HCT116 (cell line): ENCODE measurements at regions not wholly inside any gene's neighbourhood (a gene's known extent, or its start where the extent isn't known, plus 50 kb on each side); places are given as distances from the start of the nearest gene placed in this dataset.

Experiments
- ATAC-seq: fragments of 200-7000 bp; cut with Tn5 transposase; 2 replicates; pipeline ENCODE4 v1.9.1; 2020; ENCODE audit warnings: mild to moderate bottlenecking, moderate library complexity
- BruUV-seq: library from RNA; stranded (reverse); fragments of 400-500 nt; replicated peaks from 2 replicates; lab custom pipeline; 2021; lab: Mats Ljungman, UMichigan
- CTCF ChIA-PET: fragments of 300-600 bp; sonication (Branson Sonifier 250); formaldehyde crosslinking; loops from one replicate; lab custom pipeline; 2021; ENCODE audit warnings: antibody characterized with exemption; lab: Charles Lee
- POLR2A ChIA-PET: fragments of 300-600, 350-600 bp; sonication (Branson Sonifier 250); formaldehyde crosslinking; loops from one replicate; lab custom pipeline; 2021; ENCODE audit warnings: antibody characterized with exemption; lab: Charles Lee
- RAD21 ChIA-PET, 2 experiments: fragments of 300-600 bp; sonication (Branson Sonifier 250); formaldehyde crosslinking; loops; one replicate each; lab custom pipeline; 2023; ENCODE audit warnings: low total read pairs in 2 of 2; ENCODE audit not compliant: uncharacterized antibody in 2 of 2, unreplicated experiment in 2 of 2, low non-redundant PET in 1 of 2; lab: Charles Lee
- DNase-seq: peaks from one replicate; pipeline ENCODE4 v3.0.0-alpha.2; 2010; ENCODE audit warnings: low read depth, low spot score
- H2AFZ ChIP-seq: fragments of 200-600 bp; shearing (Covaris generic), sonication (generic); 2 replicates; pipeline ENCODE4 v1.6.1; 2017; ENCODE audit warnings: low read depth, mixed run types, mixed read lengths, antibody characterized with exemption, low read length; ENCODE audit not compliant: poor library complexity, severe bottlenecking
- H3K27ac ChIP-seq: 2 replicates; pipeline ENCODE4 v1.5.1; 2012; ENCODE audit warnings: low read depth, low read length
- H3K27me3 ChIP-seq: fragments of 200-600 bp; sonication (generic); 2 replicates; pipeline ENCODE4 v1.6.1; 2016; ENCODE audit warnings: mixed run types, low read length, mixed read lengths; ENCODE audit not compliant: insufficient read depth
- H3K36me3 ChIP-seq, 2 experiments: fragments of 200-500 bp in 1 of 2; fragments of 200-600 bp in 1 of 2; sonication (Bioruptor generic) in 1 of 2; sonication (generic) in 1 of 2; 2 replicates each; pipeline versions ENCODE4 v1.5.1 to v1.6.1; 2014 to 2016; ENCODE audit warnings: low read length in 2 of 2, inconsistent platforms in 1 of 2, mixed read lengths in 1 of 2, mixed run types in 1 of 2; ENCODE audit not compliant: insufficient read depth in 2 of 2, control insufficient read depth in 1 of 2
- H3K4me1 ChIP-seq, 2 experiments: fragments of 200-600 bp in 1 of 2; sonication (generic) in 1 of 2; 2 replicates each; pipeline versions ENCODE4 v1.5.1 to v1.6.1; 2012 to 2017; ENCODE audit warnings: low read length in 2 of 2, inconsistent platforms in 1 of 2, mild to moderate bottlenecking in 1 of 2, mixed read lengths in 1 of 2, mixed run types in 1 of 2, moderate library complexity in 1 of 2; ENCODE audit not compliant: insufficient read depth in 2 of 2, control insufficient read depth in 1 of 2
- H3K4me2 ChIP-seq: fragments of 200-600 bp; sonication (generic); 2 replicates; pipeline ENCODE4 v1.6.1; 2017; ENCODE audit warnings: mixed run types, low read length, mixed read lengths
- H3K4me3 ChIP-seq, 2 experiments: fragments of 200-600 bp in 1 of 2; sonication (generic) in 1 of 2; replicated peaks in 1 of 2; 2 replicates each; pipeline ENCODE4 v1.5.1; 2011 to 2016; ENCODE audit warnings: low read length in 2 of 2, control low read depth in 1 of 2, low read depth in 1 of 2, mild to moderate bottlenecking in 1 of 2, mixed read lengths in 1 of 2, mixed run types in 1 of 2
- H3K79me2 ChIP-seq: fragments of 200-600 bp; sonication (generic); 2 replicates; pipeline ENCODE4 v1.6.1; 2017; ENCODE audit warnings: mild to moderate bottlenecking, mixed run types, low read length, moderate library complexity, mixed read lengths; ENCODE audit not compliant: insufficient read depth
- H3K9ac ChIP-seq: fragments of 200-600 bp; sonication (generic); 2 replicates; pipeline ENCODE4 v1.6.1; 2016; ENCODE audit warnings: low read length, mixed read lengths
- H3K9me2 ChIP-seq: fragments of 200-600 bp; sonication (generic), shearing (Covaris generic); 2 replicates; pipeline ENCODE4 v1.6.1; 2017; ENCODE audit warnings: mixed run types, mild to moderate bottlenecking, moderate library complexity; ENCODE audit not compliant: insufficient read depth
- H3K9me3 ChIP-seq, 2 experiments: fragments of 200-500 bp in 1 of 2; fragments of 200-600 bp in 1 of 2; sonication (Bioruptor generic) in 1 of 2; sonication (generic) in 1 of 2; 2 replicates each; pipeline ENCODE4 v1.6.1; 2014 to 2017; ENCODE audit warnings: low read length in 2 of 2, mixed read lengths in 2 of 2, inconsistent platforms in 1 of 2, low read depth in 1 of 2, mild to moderate bottlenecking in 1 of 2, mixed run types in 1 of 2, moderate library complexity in 1 of 2; ENCODE audit not compliant: control insufficient read depth in 1 of 2, insufficient read depth in 1 of 2
- H4K20me1 ChIP-seq: fragments of 200-600 bp; sonication (generic), shearing (Covaris generic); 2 replicates; pipeline ENCODE4 v1.6.1; 2017; ENCODE audit warnings: mixed run types, mild to moderate bottlenecking, moderate library complexity; ENCODE audit not compliant: insufficient read depth
- CBX3 ChIP-seq: IDR thresholded peaks from 2 replicates; pipeline ENCODE4 v1.6.1; 2012; ENCODE audit warnings: low read depth
- CEBPB ChIP-seq: IDR thresholded peaks from 2 replicates; pipeline ENCODE4 v1.6.1; 2012; ENCODE audit warnings: low read depth
- EGR1 ChIP-seq: IDR thresholded peaks from 2 replicates; pipeline ENCODE4 v1.6.1; 2012; ENCODE audit warnings: low read depth
- EZH2phosphoT487 ChIP-seq: fragments of 200-600 bp; IDR thresholded peaks from 2 replicates; pipeline ENCODE4 v1.6.1; 2018; ENCODE audit warnings: antibody characterized with exemption, borderline replicate concordance
- FOSL1 ChIP-seq: IDR thresholded peaks from 2 replicates; pipeline ENCODE4 v1.6.1; 2012; ENCODE audit warnings: low read depth
- JUND ChIP-seq: IDR thresholded peaks from 2 replicates; pipeline ENCODE4 v1.6.1; 2012
- POLR2A ChIP-seq: IDR thresholded peaks from 2 replicates; pipeline ENCODE4 v1.7.0; 2011; ENCODE audit warnings: borderline replicate concordance; ENCODE audit not compliant: insufficient read depth, insufficient read length; ENCODE audit errors: extremely low read depth
- POLR2AphosphoS5 ChIP-seq: IDR thresholded peaks from 2 replicates; pipeline ENCODE4 v1.6.1; 2011; ENCODE audit warnings: mild to moderate bottlenecking, low read depth, low read length, moderate library complexity
- RAD21 ChIP-seq: IDR thresholded peaks from 2 replicates; pipeline ENCODE4 v1.6.1; 2012; ENCODE audit warnings: low read depth, mild to moderate bottlenecking
- SP1 ChIP-seq: IDR thresholded peaks from 2 replicates; pipeline ENCODE4 v1.6.1; 2012; ENCODE audit warnings: low read depth
- SRF ChIP-seq: IDR thresholded peaks from 2 replicates; pipeline ENCODE4 v1.6.1; 2012; ENCODE audit warnings: low read depth
- TCF7L2 ChIP-seq: IDR thresholded peaks from 2 replicates; pipeline ENCODE4 v1.7.0; 2011; ENCODE audit warnings: borderline replicate concordance, inconsistent platforms; ENCODE audit not compliant: insufficient read depth, insufficient read length; ENCODE audit errors: extremely low read depth
- ZFX ChIP-seq: fragments of 450-650 bp; IDR thresholded peaks from 2 replicates; pipeline ENCODE4 v1.6.1; 2017
- ZNF274 ChIP-seq: fragments of 200-500 bp; sonication (Bioruptor generic); IDR thresholded peaks from 2 replicates; pipeline ENCODE4 v1.6.1; 2014; ENCODE audit warnings: mild to moderate bottlenecking, low read depth, low read length, inconsistent platforms
- intact Hi-C: fragments of 100-400 bp; cut with micrococcal nuclease; formaldehyde crosslinking; loops from 2 replicates; pipeline ENCODE4 v1.10.0; 2022
- TF ChIP-seq, protein P1 (sequence below): IDR thresholded peaks from 2 replicates; pipeline ENCODE4 v1.6.1; 2011; ENCODE audit warnings: mild to moderate bottlenecking, low read length, moderate library complexity; ENCODE audit not compliant: insufficient replicate concordance; ENCODE audit errors: extremely low read depth
- TF ChIP-seq, protein P2 (sequence below), 3 experiments: fragments of 200-600 bp in 1 of 3; sonication (generic) in 1 of 3; IDR thresholded peaks in 2 of 3; conservative IDR thresholded peaks in 1 of 3; 2 replicates each; pipeline ENCODE4 v1.5.1; 2012 to 2017; ENCODE audit warnings: low read depth in 2 of 3, low read length in 2 of 3, antibody characterized with exemption in 1 of 3, borderline replicate concordance in 1 of 3, control low read depth in 1 of 3, mild to moderate bottlenecking in 1 of 3, mixed read lengths in 1 of 3, mixed run types in 1 of 3, moderate library complexity in 1 of 3; ENCODE audit not compliant: insufficient read depth in 1 of 3
- TF ChIP-seq, protein P3 (sequence below): IDR thresholded peaks from 2 replicates; pipeline ENCODE4 v1.6.1; 2012
- TF ChIP-seq, protein P4 (sequence below): IDR thresholded peaks from 2 replicates; pipeline ENCODE4 v1.6.1; 2012; ENCODE audit warnings: low read depth
- TF ChIP-seq, protein P5 (sequence below): IDR thresholded peaks from 2 replicates; pipeline ENCODE4 v1.6.1; 2012

DNA sequence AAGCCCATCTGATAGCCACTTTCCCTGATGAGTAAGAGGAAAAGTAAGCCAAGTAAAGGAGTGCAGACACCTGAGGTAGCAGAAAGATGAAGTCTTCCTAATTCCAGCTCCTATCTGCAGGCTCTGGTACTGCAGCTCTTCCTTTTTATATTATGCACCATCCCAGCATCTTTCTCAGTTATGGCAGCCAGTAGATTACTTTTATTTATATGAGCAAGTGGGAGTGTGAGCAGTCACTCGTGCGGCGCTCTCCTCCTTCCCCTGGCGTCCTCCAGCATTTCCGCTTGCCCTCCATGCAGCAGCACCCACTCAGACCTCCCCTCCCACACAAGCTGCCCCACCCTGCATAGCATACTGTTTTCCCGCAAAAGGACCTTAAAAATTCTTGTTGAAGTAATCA is 465.9 kb upstream of the DPPA4 start (continued):
- TF ChIP-seq POLR2AphosphoS5 (no peak), EZH2phosphoT487 (no peak)

DNA sequence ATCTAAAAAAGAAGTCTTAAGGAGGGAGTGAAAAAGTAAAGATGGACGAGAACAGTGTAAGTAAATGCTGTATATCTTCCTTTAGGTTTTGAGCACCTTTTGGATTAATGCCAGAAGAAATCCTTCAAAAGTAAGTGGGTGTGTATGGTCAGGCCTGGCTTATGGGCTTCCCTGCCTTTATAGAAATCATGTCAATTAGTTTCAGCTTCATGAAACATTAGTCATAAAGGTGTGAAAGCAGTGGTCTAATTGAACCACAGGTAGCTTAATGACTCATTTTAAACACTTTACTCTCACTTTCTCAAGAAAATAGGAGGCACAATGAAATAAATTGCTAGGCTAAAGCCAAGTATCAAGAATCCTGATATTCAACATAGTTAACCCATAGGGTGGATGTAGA is 467.4 kb upstream of the DPPA4 start:
- RAD21 ChIA-PET = no interaction called here
- H3K9me3 ChIP-seq = no peaks in the 10 kb centered on the region
- H3K27me3 ChIP-seq = no peaks in the 10 kb centered on the region
- H2AFZ ChIP-seq = no peak overlapping the region
- no TSS peak for BruUV-seq
- 0 out of 4 replicates have a peak, but pooled peaks cover 0 to 4% of the 10 kb centered on the region in 2 experiments for H3K36me3 ChIP-seq
- H3K4me2 ChIP-seq = peak overlapping the region; percentile 59
- peak; percentile 84 for DNase-seq
- H3K4me3 ChIP-seq = no peak overlapping the region
- no peaks in the 10 kb centered on the region for H3K9me2 ChIP-seq
- peak overlapping the region; percentile 8 for H3K9ac ChIP-seq
- H3K79me2 ChIP-seq = no peaks in the 10 kb centered on the region
- peak; percentile 39; the same call in 1 of the 2 replicates for ATAC-seq
- intact Hi-C loops = loop anchor here (10.0 kb wide), 1 partner anchor 1270 kb away; the partner anchor contains the start of gene NECTIN3
- POLR2A ChIA-PET = no interaction called here
- peaks cover 24 to 62% of the 10 kb centered on the region in 2 experiments for H3K4me1 ChIP-seq
- H4K20me1 ChIP-seq = no peaks in the 10 kb centered on the region
- CTCF ChIA-PET = no interaction called here
- H3K27ac ChIP-seq = peak overlapping the region; percentile 71; the same call in 1 of the 2 replicates
- TF ChIP-seq CEBPB (peak; percentile 78), FOSL1 (peak; percentile 92), ZNF274 (no peak), RAD21 (peak; percentile 21; the same call in 1 of the 2 replicates), POLR2A (no peak), SP1 (peak; percentile 93), TCF7L2 (peak; percentile 39), CBX3 (peak; percentile 93), ZFX (no peak), EGR1 (peak; percentile 52; the same call in 1 of the 2 replicates), EZH2phosphoT487 (no peak), SRF (peak; percentile 76), JUND (peak; percentile 93)
- TF ChIP-seq, protein P1, sequence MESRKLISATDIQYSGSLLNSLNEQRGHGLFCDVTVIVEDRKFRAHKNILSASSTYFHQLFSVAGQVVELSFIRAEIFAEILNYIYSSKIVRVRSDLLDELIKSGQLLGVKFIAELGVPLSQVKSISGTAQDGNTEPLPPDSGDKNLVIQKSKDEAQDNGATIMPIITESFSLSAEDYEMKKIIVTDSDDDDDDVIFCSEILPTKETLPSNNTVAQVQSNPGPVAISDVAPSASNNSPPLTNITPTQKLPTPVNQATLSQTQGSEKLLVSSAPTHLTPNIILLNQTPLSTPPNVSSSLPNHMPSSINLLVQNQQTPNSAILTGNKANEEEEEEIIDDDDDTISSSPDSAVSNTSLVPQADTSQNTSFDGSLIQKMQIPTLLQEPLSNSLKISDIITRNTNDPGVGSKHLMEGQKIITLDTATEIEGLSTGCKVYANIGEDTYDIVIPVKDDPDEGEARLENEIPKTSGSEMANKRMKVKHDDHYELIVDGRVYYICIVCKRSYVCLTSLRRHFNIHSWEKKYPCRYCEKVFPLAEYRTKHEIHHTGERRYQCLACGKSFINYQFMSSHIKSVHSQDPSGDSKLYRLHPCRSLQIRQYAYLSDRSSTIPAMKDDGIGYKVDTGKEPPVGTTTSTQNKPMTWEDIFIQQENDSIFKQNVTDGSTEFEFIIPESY = no peak
- TF ChIP-seq, protein P2, sequence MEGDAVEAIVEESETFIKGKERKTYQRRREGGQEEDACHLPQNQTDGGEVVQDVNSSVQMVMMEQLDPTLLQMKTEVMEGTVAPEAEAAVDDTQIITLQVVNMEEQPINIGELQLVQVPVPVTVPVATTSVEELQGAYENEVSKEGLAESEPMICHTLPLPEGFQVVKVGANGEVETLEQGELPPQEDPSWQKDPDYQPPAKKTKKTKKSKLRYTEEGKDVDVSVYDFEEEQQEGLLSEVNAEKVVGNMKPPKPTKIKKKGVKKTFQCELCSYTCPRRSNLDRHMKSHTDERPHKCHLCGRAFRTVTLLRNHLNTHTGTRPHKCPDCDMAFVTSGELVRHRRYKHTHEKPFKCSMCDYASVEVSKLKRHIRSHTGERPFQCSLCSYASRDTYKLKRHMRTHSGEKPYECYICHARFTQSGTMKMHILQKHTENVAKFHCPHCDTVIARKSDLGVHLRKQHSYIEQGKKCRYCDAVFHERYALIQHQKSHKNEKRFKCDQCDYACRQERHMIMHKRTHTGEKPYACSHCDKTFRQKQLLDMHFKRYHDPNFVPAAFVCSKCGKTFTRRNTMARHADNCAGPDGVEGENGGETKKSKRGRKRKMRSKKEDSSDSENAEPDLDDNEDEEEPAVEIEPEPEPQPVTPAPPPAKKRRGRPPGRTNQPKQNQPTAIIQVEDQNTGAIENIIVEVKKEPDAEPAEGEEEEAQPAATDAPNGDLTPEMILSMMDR (IDR thresholded peaks at IDR 0.05 in 2 of 3, conservative IDR thresholded peaks at IDR 0.05 in 1 of 3; ENCODE audit: borderline replicate concordance in 1 of 3, insufficient read depth in 1 of 3, low read depth in 2 of 3, low read length in 2 of 3) = no peak
- TF ChIP-seq, protein P3, sequence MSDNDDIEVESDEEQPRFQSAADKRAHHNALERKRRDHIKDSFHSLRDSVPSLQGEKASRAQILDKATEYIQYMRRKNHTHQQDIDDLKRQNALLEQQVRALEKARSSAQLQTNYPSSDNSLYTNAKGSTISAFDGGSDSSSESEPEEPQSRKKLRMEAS = peak; percentile 59
- TF ChIP-seq, protein P4, sequence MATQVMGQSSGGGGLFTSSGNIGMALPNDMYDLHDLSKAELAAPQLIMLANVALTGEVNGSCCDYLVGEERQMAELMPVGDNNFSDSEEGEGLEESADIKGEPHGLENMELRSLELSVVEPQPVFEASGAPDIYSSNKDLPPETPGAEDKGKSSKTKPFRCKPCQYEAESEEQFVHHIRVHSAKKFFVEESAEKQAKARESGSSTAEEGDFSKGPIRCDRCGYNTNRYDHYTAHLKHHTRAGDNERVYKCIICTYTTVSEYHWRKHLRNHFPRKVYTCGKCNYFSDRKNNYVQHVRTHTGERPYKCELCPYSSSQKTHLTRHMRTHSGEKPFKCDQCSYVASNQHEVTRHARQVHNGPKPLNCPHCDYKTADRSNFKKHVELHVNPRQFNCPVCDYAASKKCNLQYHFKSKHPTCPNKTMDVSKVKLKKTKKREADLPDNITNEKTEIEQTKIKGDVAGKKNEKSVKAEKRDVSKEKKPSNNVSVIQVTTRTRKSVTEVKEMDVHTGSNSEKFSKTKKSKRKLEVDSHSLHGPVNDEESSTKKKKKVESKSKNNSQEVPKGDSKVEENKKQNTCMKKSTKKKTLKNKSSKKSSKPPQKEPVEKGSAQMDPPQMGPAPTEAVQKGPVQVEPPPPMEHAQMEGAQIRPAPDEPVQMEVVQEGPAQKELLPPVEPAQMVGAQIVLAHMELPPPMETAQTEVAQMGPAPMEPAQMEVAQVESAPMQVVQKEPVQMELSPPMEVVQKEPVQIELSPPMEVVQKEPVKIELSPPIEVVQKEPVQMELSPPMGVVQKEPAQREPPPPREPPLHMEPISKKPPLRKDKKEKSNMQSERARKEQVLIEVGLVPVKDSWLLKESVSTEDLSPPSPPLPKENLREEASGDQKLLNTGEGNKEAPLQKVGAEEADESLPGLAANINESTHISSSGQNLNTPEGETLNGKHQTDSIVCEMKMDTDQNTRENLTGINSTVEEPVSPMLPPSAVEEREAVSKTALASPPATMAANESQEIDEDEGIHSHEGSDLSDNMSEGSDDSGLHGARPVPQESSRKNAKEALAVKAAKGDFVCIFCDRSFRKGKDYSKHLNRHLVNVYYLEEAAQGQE = no peak
- TF ChIP-seq, protein P5, sequence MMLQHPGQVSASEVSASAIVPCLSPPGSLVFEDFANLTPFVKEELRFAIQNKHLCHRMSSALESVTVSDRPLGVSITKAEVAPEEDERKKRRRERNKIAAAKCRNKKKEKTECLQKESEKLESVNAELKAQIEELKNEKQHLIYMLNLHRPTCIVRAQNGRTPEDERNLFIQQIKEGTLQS = peak; percentile 12; the same call in 1 of the 2 replicates
